Tibial nerve (tissue), 4 donors: ENCODE measurements at regions not wholly inside any gene's neighbourhood (a gene's known extent, or its start where the extent isn't known, plus 50 kb on each side); places are given as distances from the start of the nearest gene placed in this dataset.
"Not testable (repeated sequence)": the region's sequence is repeated elsewhere in the genome, so short reads cannot be mapped to it uniquely, and the experiment has no call there.

Source experiments
- DNase-seq, 2 donors: peaks; one replicate each; pipeline ENCODE4 v3.0.0-alpha.2; 2019; ENCODE audit warnings: low spot score in 2 of 2
- H3K27ac ChIP-seq, 4 donors: fragments of 200-600 bp; sonication (generic) in 3 of 4; one replicate each; pipeline ENCODE4 v1.5.1; 2017 to 2019; ENCODE audit warnings: mild to moderate bottlenecking in 1 of 4
- H3K27me3 ChIP-seq, 2 donors: fragments of 200-600 bp; sonication (generic) in 1 of 2; one replicate each; pipeline versions ENCODE4 v1.5.1 to v1.6.0; 2017 to 2019
- H3K36me3 ChIP-seq, 3 donors: fragments of 200-600 bp; sonication (generic); one replicate each; pipeline ENCODE4 v1.5.1; 2018 to 2019
- H3K4me1 ChIP-seq, 4 donors: fragments of 200-600 bp; sonication (generic) in 3 of 4; one replicate each; pipeline ENCODE4 v1.5.1; 2017 to 2019
- H3K4me3 ChIP-seq, 4 donors: fragments of 200-600 bp; sonication (generic) in 3 of 4; one replicate each; pipeline ENCODE4 v1.5.1; 2017 to 2019; ENCODE audit warnings: mild to moderate bottlenecking in 1 of 4, moderate library complexity in 1 of 4
- H3K9me3 ChIP-seq, 4 donors: fragments of 200-600 bp; sonication (generic) in 3 of 4; one replicate each; pipeline ENCODE4 v1.5.1; 2017 to 2019
- CTCF ChIP-seq, 5 experiments: fragments of 200-600 bp in 3 of 5; fragments of 450-650 bp in 2 of 5; sonication (generic) in 3 of 5; IDR thresholded peaks; one replicate each; pipeline ENCODE4 v1.5.1; 2016 to 2019; ENCODE audit warnings: antibody characterized with exemption in 5 of 5, mild to moderate bottlenecking in 3 of 5, moderate library complexity in 2 of 5
- EP300 ChIP-seq, 2 donors: sonication (generic); formaldehyde crosslinking; IDR thresholded peaks; one replicate each; pipeline ENCODE4 v1.6.1; 2017; ENCODE audit warnings: antibody characterized with exemption in 2 of 2, mild to moderate bottlenecking in 1 of 2
- POLR2A ChIP-seq, 2 donors: fragments of 450-650 bp; IDR thresholded peaks; one replicate each; pipeline ENCODE4 v1.6.1; 2017; ENCODE audit warnings: antibody characterized with exemption in 2 of 2, mild to moderate bottlenecking in 2 of 2, moderate library complexity in 2 of 2
- WGBS, 2 donors: methylation state at CpG; one replicate each; pipeline ENCODE4 v1.1.5; 2018; 5-methylcytosine and 5-hydroxymethylcytosine counted together

- WGBS, 2 donors: 21 to 24% methylated on average over 1 of the region's 1 CpG
- no peak for DNase-seq
Observed at GRCh38 chr9:21715408-21715807, 87.0 kb upstream of the MTAP start.

GRCh38 chr9:21720758-21721157 lies 81.7 kb upstream of the MTAP start:
- H3K4me3 ChIP-seq: no peak overlapping the region
- TF ChIP-seq POLR2A (IDR thresholded peaks at IDR 0.05) (no peak), CTCF (IDR thresholded peaks at IDR 0.05) (no peak), EP300 (IDR thresholded peaks at IDR 0.05) (no peak)
- H3K27ac ChIP-seq: no peak overlapping the region
- H3K4me1 ChIP-seq: no peaks in the 10 kb centered on the region
- H3K9me3 ChIP-seq: no peaks in the 10 kb centered on the region
- no peaks in the 10 kb centered on the region for H3K36me3 ChIP-seq
- no peaks in the 10 kb centered on the region for H3K27me3 ChIP-seq
- DNase-seq: no peak
- 67 to 71% methylated on average over 5 of the region's 5 CpGs for WGBS, 2 donors

More at GRCh38 chr9:21715408-21715807, 87.0 kb upstream of the MTAP start:
- H3K36me3 ChIP-seq: no peaks in the 10 kb centered on the region
- H3K9me3 ChIP-seq: no peaks in the 10 kb centered on the region
- H3K4me3 ChIP-seq: no peak overlapping the region
- no peak overlapping the region for H3K27ac ChIP-seq
- H3K4me1 ChIP-seq: no peaks in the 10 kb centered on the region
- H3K27me3 ChIP-seq: no peaks in the 10 kb centered on the region
- no peak for TF ChIP-seq EP300 (IDR thresholded peaks at IDR 0.05)
- no peak for TF ChIP-seq POLR2A (IDR thresholded peaks at IDR 0.05)

GRCh38 chr9:21727411-21727810 lies 75.0 kb upstream of the MTAP start:
- 86 to 89% methylated on average over 9 of the region's 9 CpGs for WGBS, 2 donors
- not testable (repeated sequence) for H3K4me3 ChIP-seq, H3K27me3 ChIP-seq, DNase-seq, H3K27ac ChIP-seq, H3K4me1 ChIP-seq, H3K9me3 ChIP-seq, H3K36me3 ChIP-seq

- TF ChIP-seq CTCF (IDR thresholded peaks at IDR 0.05) (no peak), POLR2A (IDR thresholded peaks at IDR 0.05) (no peak), EP300 (IDR thresholded peaks at IDR 0.05) (no peak)
- Histone ChIP-seq H3K9me3 (no peaks in the 10 kb centered on the region), H3K36me3 (no peaks in the 10 kb centered on the region)
Observed at GRCh38 chr9:21728781-21729180, 73.7 kb upstream of the MTAP start.

DNA sequence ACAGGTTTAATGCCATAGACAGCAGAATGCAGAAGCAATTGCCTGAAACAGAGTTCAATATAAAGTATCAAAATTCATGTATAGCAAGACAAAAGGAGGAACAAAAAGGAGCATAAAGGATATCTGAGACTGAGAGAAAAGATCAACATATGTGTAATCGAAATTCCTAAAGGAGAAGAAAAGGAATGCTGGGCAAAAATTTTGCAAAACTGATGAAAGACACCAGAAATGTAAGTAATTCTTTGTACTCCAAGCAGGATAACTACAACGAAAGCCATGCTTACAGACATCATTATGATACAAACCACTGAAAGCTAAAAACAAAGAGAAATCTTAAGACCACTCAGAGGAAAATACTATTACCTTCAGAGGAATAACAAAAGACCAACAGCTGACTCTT lies 72.8 kb upstream of the MTAP start:
- no peaks in the 10 kb centered on the region for H3K36me3 ChIP-seq
- no peak for TF ChIP-seq EP300 (IDR thresholded peaks at IDR 0.05)
- TF ChIP-seq CTCF (IDR thresholded peaks at IDR 0.05): no peak
- no peak for TF ChIP-seq POLR2A (IDR thresholded peaks at IDR 0.05)
- H3K9me3 ChIP-seq: no peaks in the 10 kb centered on the region
- no peak overlapping the region for H3K27ac ChIP-seq
- no peak for DNase-seq
- no peaks in the 10 kb centered on the region for H3K4me1 ChIP-seq
- H3K27me3 ChIP-seq: no peaks in the 10 kb centered on the region
- WGBS, 2 donors: 46 to 54% methylated on average over 2 of the region's 2 CpGs
- H3K4me3 ChIP-seq: no peak overlapping the region

More at GRCh38 chr9:21728781-21729180, 73.7 kb upstream of the MTAP start:
- Histone ChIP-seq H3K27ac (no peak overlapping the region), H3K27me3 (no peaks in the 10 kb centered on the region), H3K4me3 (no peak overlapping the region), H3K4me1 (no peaks in the 10 kb centered on the region)
- DNase-seq: no peak
- WGBS, 2 donors: 64 to 71% methylated on average over 5 of the region's 5 CpGs

- Histone ChIP-seq H3K4me3 (no peak overlapping the region), H3K9me3 (no peaks in the 10 kb centered on the region), H3K27ac (no peak overlapping the region), H3K36me3 (no peaks in the 10 kb centered on the region), H3K27me3 (no peaks in the 10 kb centered on the region), H3K4me1 (no peaks in the 10 kb centered on the region)
- TF ChIP-seq EP300 (IDR thresholded peaks at IDR 0.05): no peak
- no peak for TF ChIP-seq CTCF (IDR thresholded peaks at IDR 0.05)
- no peak for TF ChIP-seq POLR2A (IDR thresholded peaks at IDR 0.05)
- no peak for DNase-seq
- WGBS, 2 donors: 58 to 63% methylated on average over 1 of the region's 1 CpG
Observed at GRCh38 chr9:21730899-21731298, 71.5 kb upstream of the MTAP start.
